NB4 (cell line): ENCODE measurements at regions not wholly inside any gene's neighbourhood (a gene's known extent, or its start where the extent isn't known, plus 50 kb on each side); places are given as distances from the start of the nearest gene placed in this dataset.

Experiments
- DNase-seq: peaks from one replicate; pipeline ENCODE4 v3.0.0; 2010; ENCODE audit warnings: low read depth
- H3K4me3 ChIP-seq: one replicate; pipeline ENCODE4 v1.5.1; 2011; ENCODE audit warnings: mild to moderate bottlenecking, low read depth, low read length, moderate library complexity
- MYC ChIP-seq: IDR thresholded peaks from 2 replicates; pipeline ENCODE4 v1.6.1; 2011; ENCODE audit warnings: low read depth, low read length
- POLR2A ChIP-seq: IDR thresholded peaks from 2 replicates; pipeline ENCODE4 v1.6.1; 2011; ENCODE audit warnings: mild to moderate bottlenecking; ENCODE audit not compliant: insufficient read length; ENCODE audit errors: extremely low read depth
- TF ChIP-seq, protein P1 (sequence below): IDR thresholded peaks from 2 replicates; pipeline ENCODE4 v1.6.1; 2011; ENCODE audit warnings: low read depth, low read length
- TF ChIP-seq, protein P2 (sequence below): IDR thresholded peaks from one replicate; pipeline ENCODE4 v1.5.1; 2012; ENCODE audit warnings: low read depth, low read length

DNA sequence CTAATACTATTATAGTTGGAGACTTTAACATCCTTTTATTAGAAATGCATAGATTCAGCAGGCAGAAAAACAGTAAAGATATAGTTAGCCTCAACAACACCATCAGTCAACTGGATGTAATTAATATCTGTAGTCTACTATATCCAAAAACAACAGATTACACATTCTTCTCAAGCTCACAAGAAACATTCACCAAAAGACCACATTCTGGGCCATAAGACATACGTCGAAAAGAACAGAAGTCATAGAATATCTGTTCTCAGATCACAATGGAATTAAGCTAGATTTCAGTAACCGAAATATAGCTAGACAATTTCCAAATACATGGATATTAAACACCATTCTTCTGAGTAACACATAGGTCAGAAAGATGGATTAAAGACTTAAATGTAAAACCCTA, 336.6 kb upstream of the RPS23 start:
- TF ChIP-seq, protein P1, sequence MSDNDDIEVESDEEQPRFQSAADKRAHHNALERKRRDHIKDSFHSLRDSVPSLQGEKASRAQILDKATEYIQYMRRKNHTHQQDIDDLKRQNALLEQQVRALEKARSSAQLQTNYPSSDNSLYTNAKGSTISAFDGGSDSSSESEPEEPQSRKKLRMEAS: no peak
- no peak for TF ChIP-seq POLR2A
- TF ChIP-seq, protein P2, sequence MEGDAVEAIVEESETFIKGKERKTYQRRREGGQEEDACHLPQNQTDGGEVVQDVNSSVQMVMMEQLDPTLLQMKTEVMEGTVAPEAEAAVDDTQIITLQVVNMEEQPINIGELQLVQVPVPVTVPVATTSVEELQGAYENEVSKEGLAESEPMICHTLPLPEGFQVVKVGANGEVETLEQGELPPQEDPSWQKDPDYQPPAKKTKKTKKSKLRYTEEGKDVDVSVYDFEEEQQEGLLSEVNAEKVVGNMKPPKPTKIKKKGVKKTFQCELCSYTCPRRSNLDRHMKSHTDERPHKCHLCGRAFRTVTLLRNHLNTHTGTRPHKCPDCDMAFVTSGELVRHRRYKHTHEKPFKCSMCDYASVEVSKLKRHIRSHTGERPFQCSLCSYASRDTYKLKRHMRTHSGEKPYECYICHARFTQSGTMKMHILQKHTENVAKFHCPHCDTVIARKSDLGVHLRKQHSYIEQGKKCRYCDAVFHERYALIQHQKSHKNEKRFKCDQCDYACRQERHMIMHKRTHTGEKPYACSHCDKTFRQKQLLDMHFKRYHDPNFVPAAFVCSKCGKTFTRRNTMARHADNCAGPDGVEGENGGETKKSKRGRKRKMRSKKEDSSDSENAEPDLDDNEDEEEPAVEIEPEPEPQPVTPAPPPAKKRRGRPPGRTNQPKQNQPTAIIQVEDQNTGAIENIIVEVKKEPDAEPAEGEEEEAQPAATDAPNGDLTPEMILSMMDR: no peak
- TF ChIP-seq MYC: no peak
- no peak for DNase-seq
- no peak overlapping the region for H3K4me3 ChIP-seq

DNA sequence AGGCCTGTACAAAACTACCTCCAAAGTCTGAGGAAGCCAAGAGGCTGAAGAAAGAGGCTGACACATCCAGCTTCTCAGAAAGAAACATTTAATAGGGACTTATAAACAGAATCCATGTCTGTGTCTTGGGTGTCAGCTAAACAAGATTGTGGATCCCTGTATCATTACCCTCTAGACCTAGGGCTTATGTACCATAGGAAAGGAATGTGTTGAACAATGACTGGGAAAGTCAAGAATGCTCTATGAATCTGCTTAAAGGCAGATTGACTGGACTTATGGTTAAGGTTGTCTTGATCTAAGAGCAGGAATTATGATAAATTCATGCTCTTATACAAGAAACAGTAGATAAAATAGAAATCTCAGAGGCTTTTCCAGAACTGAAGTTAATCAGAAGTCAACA, 335.7 kb upstream of the RPS23 start:
- TF ChIP-seq, protein P1: no peak
- no peak for TF ChIP-seq POLR2A
- TF ChIP-seq, protein P2: no peak
- TF ChIP-seq MYC: no peak
- no peak for DNase-seq
- H3K4me3 ChIP-seq: no peak overlapping the region

DNA sequence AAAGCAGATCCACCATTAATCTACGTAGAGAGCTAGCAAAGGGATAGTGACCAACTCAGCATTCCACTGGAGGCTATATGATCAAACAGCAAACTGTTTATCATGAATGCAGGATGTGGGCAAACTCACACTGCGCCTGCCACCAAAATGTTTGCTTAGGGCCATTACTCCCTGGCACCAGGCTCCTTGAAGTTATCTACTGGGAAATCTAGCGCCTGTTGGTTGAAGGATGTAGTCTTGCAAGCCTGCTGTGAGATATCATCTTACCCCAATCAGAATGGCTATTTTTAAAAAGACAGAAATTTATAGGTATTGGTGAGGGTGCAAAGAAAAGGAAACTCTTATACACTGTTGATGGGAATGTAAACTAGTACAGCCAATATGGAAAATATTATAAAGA, 332.5 kb upstream of the RPS23 start:
- no peak for DNase-seq
- no peak overlapping the region for H3K4me3 ChIP-seq
- TF ChIP-seq POLR2A: no peak
- TF ChIP-seq, protein P1: no peak
- TF ChIP-seq MYC: no peak
- TF ChIP-seq, protein P2: no peak

DNA sequence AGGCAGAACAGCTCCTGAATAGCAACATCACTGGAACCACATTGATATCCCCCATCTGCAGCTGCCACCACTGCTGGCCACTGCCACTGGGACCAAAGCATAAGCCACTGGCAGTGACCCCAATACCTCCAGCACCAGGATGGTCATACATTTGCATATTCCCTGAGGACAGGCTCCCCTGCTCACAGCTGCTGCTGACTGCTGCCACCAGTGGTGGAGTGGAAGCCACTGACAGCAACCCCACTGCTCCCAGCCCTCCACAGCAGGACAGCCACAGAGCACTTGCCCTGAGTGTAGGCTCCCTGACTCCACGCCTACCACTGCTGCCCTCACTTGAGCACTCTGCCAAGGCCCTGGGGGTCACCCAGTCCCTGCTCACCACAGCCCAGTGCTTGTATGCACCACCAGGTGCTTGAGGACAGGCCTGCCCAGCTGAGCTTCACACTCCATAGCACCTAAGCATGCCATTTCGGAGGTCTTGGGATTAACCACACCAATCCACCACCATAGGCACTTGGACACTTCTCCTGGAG, 327.4 kb upstream of the RPS23 start:
- DNase-seq: no peak
- no peak overlapping the region for H3K4me3 ChIP-seq
- no peak for TF ChIP-seq POLR2A
- TF ChIP-seq, protein P1: no peak
- no peak for TF ChIP-seq MYC
- TF ChIP-seq, protein P2: no peak

DNA sequence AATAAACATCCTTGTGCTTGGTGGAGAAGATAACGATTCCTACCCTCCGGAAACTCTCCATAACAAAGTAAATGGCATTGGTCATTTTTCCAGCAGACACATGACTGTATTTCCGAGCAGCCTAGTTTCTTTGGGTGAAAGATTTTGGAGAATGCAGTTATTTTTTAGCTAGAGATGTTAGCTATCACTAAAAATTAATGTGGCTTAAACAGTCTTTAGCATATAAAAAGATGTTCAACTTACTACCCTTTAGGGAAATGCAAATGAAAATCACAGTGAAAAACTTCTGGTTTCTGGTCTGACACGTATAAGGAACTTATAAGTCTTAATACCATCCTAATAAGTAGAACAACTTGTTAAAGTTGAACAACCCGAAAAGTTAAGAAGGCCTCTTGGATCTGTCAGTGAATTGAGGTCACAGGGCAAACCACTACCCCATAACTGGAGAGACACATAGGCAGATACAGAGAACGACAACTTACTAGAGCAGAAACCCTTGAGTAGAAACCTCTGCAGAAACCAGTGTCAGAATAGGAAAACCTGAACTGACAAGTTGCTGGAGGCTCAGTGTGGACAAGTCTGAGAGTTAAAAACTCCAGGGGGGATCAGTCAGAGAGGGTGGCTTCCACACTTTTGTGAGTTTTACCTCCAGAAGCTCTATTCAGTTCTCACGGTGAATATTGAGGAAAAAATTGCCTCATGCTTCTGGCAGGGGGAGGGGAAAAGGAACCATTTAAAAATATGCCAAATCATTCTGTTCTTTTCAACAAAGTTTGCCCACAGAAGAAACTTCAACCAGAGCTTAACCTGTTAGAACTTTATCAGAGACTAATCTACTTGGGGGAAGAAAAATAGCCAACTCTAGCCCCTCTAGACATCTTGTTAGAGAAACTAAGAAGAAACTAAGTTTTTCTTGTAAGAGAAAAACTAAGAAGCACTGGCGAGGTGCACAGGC, 325.2 kb upstream of the RPS23 start:
- DNase-seq: no peak
- TF ChIP-seq POLR2A: no peak
- TF ChIP-seq, protein P2: no peak
- TF ChIP-seq, protein P1: no peak
- TF ChIP-seq MYC: no peak
- no peak overlapping the region for H3K4me3 ChIP-seq
